ENCODE measurements at regions not wholly inside any gene's neighbourhood (a gene's known extent, or its start where the extent isn't known, plus 50 kb on each side); places are given as distances from the start of the nearest gene placed in this dataset.

DNA sequence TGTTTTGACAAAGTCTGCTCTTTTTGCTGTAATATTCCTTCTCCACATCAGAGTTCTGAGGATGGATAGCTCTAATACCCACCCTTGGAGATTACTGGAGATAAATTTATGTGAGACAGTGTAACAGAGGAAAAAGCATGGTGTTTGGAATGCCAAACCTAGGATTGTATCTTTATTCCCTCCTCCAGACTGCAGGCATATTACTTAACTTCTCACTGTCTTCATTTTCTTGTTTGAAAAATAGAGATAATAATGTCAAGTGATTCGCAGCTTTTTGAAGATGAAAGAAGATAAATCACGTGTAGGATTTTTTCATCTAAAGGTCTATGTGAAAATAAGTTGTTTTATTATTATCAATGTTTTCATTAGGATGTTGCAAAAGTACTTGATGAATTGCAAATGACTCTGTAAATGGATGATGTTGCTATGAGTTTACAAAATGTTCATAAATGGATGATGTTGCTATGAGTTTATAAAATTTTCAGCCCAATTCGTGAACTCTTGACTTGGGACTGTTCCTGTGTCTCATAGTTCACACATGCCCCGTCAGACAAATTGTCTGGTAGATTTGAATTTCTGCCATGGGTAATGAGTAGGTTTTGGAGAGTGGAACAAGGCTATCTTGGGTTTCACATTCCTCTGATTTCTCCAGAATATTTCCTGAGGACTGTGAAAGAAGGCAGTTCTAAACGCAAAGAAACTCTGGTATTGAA is 113.1 kb upstream of the IGFBP3 start:
- no peak overlapping the region for H3K4me3 ChIP-seq (ENCODE audit: low read depth, poor library complexity, severe bottlenecking)
- 54 to 65% methylated on average over 5 of the region's 5 CpGs for whole genome bisulfite sequencing, 2 donors
- intact Hi-C loops (cut with DNase I; ENCODE audit: low total_unique reads), result no loop called here
- no peak for DNase-seq (ENCODE audit: low spot score in 2 of 2)
- no peak for TF ChIP-seq POLR2A (IDR thresholded peaks at IDR 0.05)
- TF ChIP-seq, protein P1, sequence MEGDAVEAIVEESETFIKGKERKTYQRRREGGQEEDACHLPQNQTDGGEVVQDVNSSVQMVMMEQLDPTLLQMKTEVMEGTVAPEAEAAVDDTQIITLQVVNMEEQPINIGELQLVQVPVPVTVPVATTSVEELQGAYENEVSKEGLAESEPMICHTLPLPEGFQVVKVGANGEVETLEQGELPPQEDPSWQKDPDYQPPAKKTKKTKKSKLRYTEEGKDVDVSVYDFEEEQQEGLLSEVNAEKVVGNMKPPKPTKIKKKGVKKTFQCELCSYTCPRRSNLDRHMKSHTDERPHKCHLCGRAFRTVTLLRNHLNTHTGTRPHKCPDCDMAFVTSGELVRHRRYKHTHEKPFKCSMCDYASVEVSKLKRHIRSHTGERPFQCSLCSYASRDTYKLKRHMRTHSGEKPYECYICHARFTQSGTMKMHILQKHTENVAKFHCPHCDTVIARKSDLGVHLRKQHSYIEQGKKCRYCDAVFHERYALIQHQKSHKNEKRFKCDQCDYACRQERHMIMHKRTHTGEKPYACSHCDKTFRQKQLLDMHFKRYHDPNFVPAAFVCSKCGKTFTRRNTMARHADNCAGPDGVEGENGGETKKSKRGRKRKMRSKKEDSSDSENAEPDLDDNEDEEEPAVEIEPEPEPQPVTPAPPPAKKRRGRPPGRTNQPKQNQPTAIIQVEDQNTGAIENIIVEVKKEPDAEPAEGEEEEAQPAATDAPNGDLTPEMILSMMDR (IDR thresholded peaks at IDR 0.05), result no peak

DNA sequence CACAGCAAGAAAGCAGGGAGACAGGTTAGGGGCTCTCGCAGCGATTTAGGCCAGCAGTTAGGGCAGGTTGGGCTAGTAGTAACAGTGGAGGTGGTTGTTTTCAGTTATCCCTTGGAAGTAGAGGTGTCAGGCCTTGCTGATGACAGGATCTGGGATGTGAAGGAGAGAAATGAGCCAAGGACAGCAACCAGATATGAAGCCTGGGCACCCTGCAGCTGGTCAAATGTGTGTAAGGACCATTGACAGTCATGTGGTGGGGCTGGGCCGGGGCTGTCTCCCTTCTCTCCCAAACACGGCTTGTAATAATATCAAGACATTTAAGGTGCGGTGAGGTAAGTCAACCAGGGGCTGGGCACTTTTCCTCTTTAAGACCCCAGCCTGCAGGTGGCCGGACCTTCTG is 112.5 kb upstream of the IGFBP3 start:
- intact Hi-C loops (cut with DNase I; ENCODE audit: low total_unique reads), result no loop called here
- 96 to 98% methylated on average over 6 of the region's 6 CpGs for WGBS, 2 donors
- no peak overlapping the region for H3K4me3 ChIP-seq (ENCODE audit: low read depth, poor library complexity, severe bottlenecking)
- no peak for DNase-seq (ENCODE audit: low spot score in 2 of 2)
- TF ChIP-seq, protein P1 (IDR thresholded peaks at IDR 0.05), result no peak
- no peak for TF ChIP-seq POLR2A (IDR thresholded peaks at IDR 0.05)

DNA sequence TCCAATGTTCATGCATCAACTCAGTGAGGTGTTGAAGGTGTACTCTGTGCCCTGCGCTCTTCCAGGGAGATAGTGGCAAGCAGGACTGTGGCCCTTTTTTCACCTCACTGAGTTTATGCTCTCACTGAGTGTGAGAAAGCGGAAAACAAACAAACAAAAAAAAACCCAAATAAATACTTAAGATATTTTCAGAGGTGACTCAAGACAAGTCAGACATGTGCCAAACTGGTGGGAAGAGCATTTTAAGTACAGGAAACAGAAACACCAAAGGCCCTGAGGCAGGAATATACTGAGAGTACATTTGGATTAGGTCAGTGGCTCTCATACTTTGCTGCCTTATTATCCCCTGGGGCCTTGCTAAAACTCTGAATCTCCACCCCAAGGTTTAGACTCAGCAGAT is 111.9 kb upstream of the IGFBP3 start:
- 100% methylated on average over 2 of the region's 2 CpGs for WGBS, 2 donors

DNA sequence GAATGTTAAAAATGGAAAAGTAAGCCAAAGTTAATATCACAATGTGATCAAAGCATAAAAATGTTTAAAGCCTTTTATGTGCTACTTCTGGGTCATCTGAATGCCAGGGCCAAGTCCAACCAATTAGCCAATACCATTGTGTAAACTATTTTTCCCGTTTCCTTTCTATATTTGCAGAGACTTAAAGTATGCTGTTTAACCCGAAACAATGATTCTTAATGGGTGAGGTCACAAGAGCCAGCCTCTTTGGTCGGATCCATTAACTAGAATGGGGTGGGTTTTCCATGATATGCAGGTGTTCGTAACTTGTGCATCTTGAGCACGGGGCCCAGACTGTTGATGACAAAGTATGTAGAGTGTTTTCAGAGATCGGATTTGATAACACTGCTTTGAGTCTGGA is 111.3 kb upstream of the IGFBP3 start:
- intact Hi-C loops (cut with DNase I; ENCODE audit: low total_unique reads), result no loop called here
- TF ChIP-seq, protein P1 (IDR thresholded peaks at IDR 0.05), result no peak
- TF ChIP-seq POLR2A (IDR thresholded peaks at IDR 0.05), result no peak
- H3K4me3 ChIP-seq (ENCODE audit: low read depth, poor library complexity, severe bottlenecking), result no peak overlapping the region
- DNase-seq (ENCODE audit: low spot score in 2 of 2), result no peak
- WGBS, 2 donors, result 93 to 97% methylated on average over 6 of the region's 6 CpGs

More for the DNA sequence above, 111.9 kb upstream of the IGFBP3 start:
- intact Hi-C loops (cut with DNase I; ENCODE audit: low total_unique reads), result no loop called here
- TF ChIP-seq, protein P1 (IDR thresholded peaks at IDR 0.05), result no peak
- no peak for TF ChIP-seq POLR2A (IDR thresholded peaks at IDR 0.05)
- DNase-seq (ENCODE audit: low spot score in 2 of 2), result no peak
- no peak overlapping the region for H3K4me3 ChIP-seq (ENCODE audit: low read depth, poor library complexity, severe bottlenecking)

DNA sequence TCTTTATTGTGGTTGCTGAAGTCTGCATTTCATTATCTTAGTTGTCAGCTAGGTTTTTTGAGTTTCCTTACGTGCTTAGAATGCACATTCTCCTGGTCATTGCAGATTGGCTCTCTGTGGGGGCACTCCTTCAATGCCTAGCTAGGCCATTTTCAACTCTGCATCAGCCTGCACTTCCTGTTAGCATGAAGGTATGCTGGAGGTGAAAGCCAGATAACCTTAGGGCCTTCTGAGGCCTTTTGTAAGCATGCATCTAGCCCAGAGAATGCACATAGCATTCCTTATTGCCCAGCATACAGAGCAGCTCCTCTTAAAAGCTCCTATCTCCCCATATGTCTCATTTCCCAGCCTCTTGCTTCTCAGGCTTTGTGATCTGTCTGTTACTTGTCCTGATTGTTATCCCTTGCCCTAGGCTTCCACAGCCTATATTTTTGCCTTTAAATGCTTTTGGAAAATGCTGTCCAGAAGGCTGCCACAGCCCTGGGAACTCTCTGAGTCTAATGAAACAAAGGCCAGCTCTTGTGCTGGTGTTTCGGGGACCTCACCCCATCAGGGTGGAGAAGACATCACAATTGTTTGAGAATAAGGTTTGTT is 108.1 kb upstream of the IGFBP3 start:
- intact Hi-C loops (cut with DNase I; ENCODE audit: low total_unique reads), result no loop called here
- 92 to 94% methylated on average over 2 of the region's 2 CpGs for WGBS, 2 donors
- no peak for DNase-seq (ENCODE audit: low spot score in 2 of 2)
- H3K4me3 ChIP-seq (ENCODE audit: low read depth, poor library complexity, severe bottlenecking), result no peak overlapping the region
- TF ChIP-seq, protein P1 (IDR thresholded peaks at IDR 0.05), result no peak
- no peak for TF ChIP-seq POLR2A (IDR thresholded peaks at IDR 0.05)
